Neural progenitor cell (in vitro differentiated cells): ENCODE measurements at regions not wholly inside any gene's neighbourhood (a gene's known extent, or its start where the extent isn't known, plus 50 kb on each side); places are given as distances from the start of the nearest gene placed in this dataset.

Experiments
- DNase-seq: peaks from one replicate; pipeline ENCODE4 v3.0.0-alpha.2; 2016; ENCODE audit warnings: low spot score
- H2AFZ ChIP-seq: fragments of 200-600 bp; sonication (generic); replicated peaks from 2 replicates; pipeline ENCODE4 v1.6.1; 2016; ENCODE audit warnings: antibody characterized with exemption
- H3F3A ChIP-seq: fragments of 200-600 bp; sonication (generic); 2 replicates; pipeline ENCODE4 v1.6.1; 2016; ENCODE audit warnings: antibody characterized with exemption, low read depth
- H3K27ac ChIP-seq: fragments of 200-600 bp; sonication (generic); 2 replicates; pipeline ENCODE4 v1.5.1; 2016; ENCODE audit warnings: mild to moderate bottlenecking
- H3K27me3 ChIP-seq: fragments of 200-600 bp; sonication (generic); 2 replicates; pipeline ENCODE4 v1.6.1; 2016; ENCODE audit warnings: mild to moderate bottlenecking, moderate library complexity
- H3K36me3 ChIP-seq: fragments of 200-600 bp; sonication (generic); 2 replicates; pipeline ENCODE4 v1.5.1; 2016
- H3K4me1 ChIP-seq: fragments of 200-600 bp; sonication (generic); 2 replicates; pipeline ENCODE4 v1.6.1; 2016; ENCODE audit warnings: mixed run types
- H3K4me2 ChIP-seq: fragments of 200-600 bp; sonication (generic); 2 replicates; pipeline ENCODE4 v1.6.1; 2016
- H3K4me3 ChIP-seq: fragments of 200-600 bp; sonication (generic); 2 replicates; pipeline ENCODE4 v1.5.1; 2016
- H3K79me2 ChIP-seq: fragments of 200-600 bp; sonication (generic); 2 replicates; pipeline ENCODE4 v1.6.1; 2016; ENCODE audit warnings: low read depth
- H3K9ac ChIP-seq: fragments of 200-600 bp; sonication (generic); 2 replicates; pipeline ENCODE4 v1.6.1; 2016
- H3K9me3 ChIP-seq: fragments of 200-600 bp; sonication (generic); 2 replicates; pipeline ENCODE4 v1.5.1; 2016; ENCODE audit warnings: low read depth
- H4K20me1 ChIP-seq: fragments of 200-600 bp; sonication (generic); 2 replicates; pipeline ENCODE4 v1.6.1; 2016; ENCODE audit warnings: low read depth
- H3K27ac Mint-ChIP-seq: 3 replicates; pipeline ENCODE4 v1.8.0; 2021; ENCODE audit warnings: mixed read lengths
- H3K27me3 Mint-ChIP-seq: 2 replicates; pipeline ENCODE4 v1.8.0; 2022; ENCODE audit warnings: low read depth, mild to moderate bottlenecking, inconsistent platforms, moderate library complexity, mixed read lengths; ENCODE audit not compliant: insufficient read depth
- H3K36me3 Mint-ChIP-seq: 3 replicates; pipeline ENCODE4 v1.8.0; 2021; ENCODE audit warnings: mixed read lengths
- H3K4me1 Mint-ChIP-seq: 3 replicates; pipeline ENCODE4 v1.8.0; 2021; ENCODE audit warnings: mixed read lengths
- H3K4me3 Mint-ChIP-seq: 3 replicates; pipeline ENCODE4 v1.8.0; 2021; ENCODE audit warnings: mild to moderate bottlenecking, moderate library complexity, mixed read lengths
- H3K9me3 Mint-ChIP-seq: 3 replicates; pipeline ENCODE4 v1.8.0; 2020; ENCODE audit warnings: mixed read lengths
- CTCF ChIP-seq: fragments of 200-600 bp; sonication (generic); IDR thresholded peaks from 2 replicates; pipeline ENCODE4 v1.5.1; 2017; ENCODE audit warnings: antibody characterized with exemption, mild to moderate bottlenecking
- EZH2 ChIP-seq: fragments of 200-600 bp; sonication (generic); IDR thresholded peaks from 2 replicates; pipeline ENCODE4 v1.6.1; 2017; ENCODE audit warnings: antibody characterized with exemption, mild to moderate bottlenecking, moderate library complexity
- EZH2phosphoT487 ChIP-seq: fragments of 200-600 bp; sonication (generic); IDR thresholded peaks from 2 replicates; pipeline ENCODE4 v1.6.1; 2017; ENCODE audit warnings: antibody characterized with exemption

GRCh38 chr5:158116965-158117364 is 258.0 kb upstream of the CLINT1 start:
- DNase-seq = no peak
- Mint-ChIP-seq H3K27ac (no peak overlapping the region), H3K9me3 (no peaks in the 10 kb centered on the region), H3K4me3 (no peak overlapping the region), H3K4me1 (peaks cover 17% of the 10 kb centered on the region), H3K36me3 (no peaks in the 10 kb centered on the region), H3K27me3 (peaks cover 7% of the 10 kb centered on the region)
- Histone ChIP-seq H3K79me2 (no peaks in the 10 kb centered on the region), H3K27ac (no peak overlapping the region), H3K4me1 (no peaks in the 10 kb centered on the region), H3K4me2 (no peak overlapping the region), H3K4me3 (no peak overlapping the region), H3F3A (no peaks in the 10 kb centered on the region), H3K27me3 (peaks cover 4% of the 10 kb centered on the region), H2AFZ (no peak overlapping the region), H4K20me1 (no peaks in the 10 kb centered on the region), H3K9ac (no peak overlapping the region), H3K9me3 (no peaks in the 10 kb centered on the region), H3K36me3 (no peaks in the 10 kb centered on the region)
- TF ChIP-seq EZH2 (no peak), EZH2phosphoT487 (no peak), CTCF (no peak)

GRCh38 chr5:158115468-158115867 is 256.5 kb upstream of the CLINT1 start:
- Mint-ChIP-seq H3K4me1 (peaks cover 8% of the 10 kb centered on the region), H3K27ac (no peak overlapping the region), H3K9me3 (no peaks in the 10 kb centered on the region), H3K27me3 (peaks cover 4% of the 10 kb centered on the region), H3K4me3 (no peak overlapping the region), H3K36me3 (no peaks in the 10 kb centered on the region)
- TF ChIP-seq EZH2 = no peak
- Histone ChIP-seq H3K4me2 (no peak overlapping the region), H2AFZ (no peak overlapping the region), H3F3A (no peaks in the 10 kb centered on the region), H3K27ac (no peak overlapping the region), H3K36me3 (no peaks in the 10 kb centered on the region), H3K27me3 (peaks cover 4% of the 10 kb centered on the region), H3K4me1 (no peaks in the 10 kb centered on the region), H4K20me1 (no peaks in the 10 kb centered on the region), H3K9me3 (no peaks in the 10 kb centered on the region), H3K9ac (no peak overlapping the region), H3K4me3 (no peak overlapping the region), H3K79me2 (no peaks in the 10 kb centered on the region)
- no peak for DNase-seq

GRCh38 chr5:158108177-158108576 is 249.2 kb upstream of the CLINT1 start:
- no peaks in the 10 kb centered on the region for H3K9me3 ChIP-seq
- H3F3A ChIP-seq = no peaks in the 10 kb centered on the region
- no peaks in the 10 kb centered on the region for H4K20me1 ChIP-seq
- no peak overlapping the region for H3K4me2 ChIP-seq
- peaks cover 6% of the 10 kb centered on the region for H3K4me1 Mint-ChIP-seq
- no peaks in the 10 kb centered on the region for H3K4me1 ChIP-seq
- H3K9ac ChIP-seq = no peak overlapping the region
- no peaks in the 10 kb centered on the region for H3K27me3 Mint-ChIP-seq
- no peak overlapping the region for H3K4me3 ChIP-seq
- no peak overlapping the region for H3K27ac ChIP-seq
- no peaks in the 10 kb centered on the region for H3K79me2 ChIP-seq
- no peaks in the 10 kb centered on the region for H3K9me3 Mint-ChIP-seq
- no peak overlapping the region for H3K4me3 Mint-ChIP-seq
- H3K27me3 ChIP-seq = no peaks in the 10 kb centered on the region
- no peak overlapping the region for H2AFZ ChIP-seq
- H3K27ac Mint-ChIP-seq = no peak overlapping the region
- H3K36me3 Mint-ChIP-seq = no peaks in the 10 kb centered on the region
- H3K36me3 ChIP-seq = no peaks in the 10 kb centered on the region
- no peak for TF ChIP-seq EZH2
- no peak for TF ChIP-seq EZH2phosphoT487
- no peak for TF ChIP-seq CTCF
- no peak for DNase-seq

GRCh38 chr5:158100373-158100888 is 241.5 kb upstream of the CLINT1 start:
- H3K4me2 ChIP-seq = no peak overlapping the region
- H3K79me2 ChIP-seq = no peaks in the 10 kb centered on the region
- peaks cover 3% of the 10 kb centered on the region for H3K9me3 Mint-ChIP-seq
- no peak overlapping the region for H3K27ac ChIP-seq
- TF ChIP-seq EZH2 (no peak), CTCF (no peak), EZH2phosphoT487 (no peak)
- DNase-seq = no peak
- no peaks in the 10 kb centered on the region for H4K20me1 ChIP-seq
- H2AFZ ChIP-seq = no peak overlapping the region
- no peak overlapping the region for H3K9ac ChIP-seq
- H3K4me3 Mint-ChIP-seq = no peak overlapping the region
- H3K27ac Mint-ChIP-seq = no peak overlapping the region
- H3K4me3 ChIP-seq = no peak overlapping the region
- no peaks in the 10 kb centered on the region for H3K27me3 ChIP-seq
- no peaks in the 10 kb centered on the region for H3K9me3 ChIP-seq
- H3K4me1 ChIP-seq = no peaks in the 10 kb centered on the region
- H3F3A ChIP-seq = no peaks in the 10 kb centered on the region
- H3K36me3 ChIP-seq = no peaks in the 10 kb centered on the region
- no peaks in the 10 kb centered on the region for H3K36me3 Mint-ChIP-seq
- H3K27me3 Mint-ChIP-seq = no peaks in the 10 kb centered on the region
- peaks cover 7% of the 10 kb centered on the region for H3K4me1 Mint-ChIP-seq
